Midbrain (tissue), 1 donor: ENCODE measurements at regions not wholly inside any gene's neighbourhood (a gene's known extent, or its start where the extent isn't known, plus 50 kb on each side); places are given as distances from the start of the nearest gene placed in this dataset.
A peak's percentile ranks its signal among the peaks of the same experiment; 100 is the strongest.
"Not testable (repeated sequence)": the region's sequence is repeated elsewhere in the genome, so short reads cannot be mapped to it uniquely, and the experiment has no call there.

Experiments
- DNase-seq: peaks from one replicate; lab custom pipeline; 2025; lab: John Stamatoyannopoulos, UW

DNA sequence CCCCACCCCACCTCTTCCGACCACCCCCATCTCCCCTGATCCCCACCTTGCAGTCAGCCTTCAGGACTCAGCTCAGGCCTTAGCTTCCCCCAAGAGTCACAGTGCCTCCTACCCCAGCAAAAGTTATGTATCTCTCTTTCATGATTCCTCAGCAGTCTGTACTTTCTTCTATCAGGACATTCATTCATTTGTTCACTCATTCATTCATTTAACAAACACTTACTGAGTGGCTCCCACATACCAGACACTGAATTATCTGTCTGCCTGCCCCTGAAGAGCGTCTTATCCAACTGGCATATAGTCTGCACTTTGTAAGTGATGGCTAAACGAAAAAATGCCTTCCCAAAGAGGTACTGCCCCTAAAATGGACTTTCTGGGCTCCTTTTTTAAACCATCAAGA lies 114.4 kb upstream of the SLC35F3 start:
- no peak for DNase-seq

DNA sequence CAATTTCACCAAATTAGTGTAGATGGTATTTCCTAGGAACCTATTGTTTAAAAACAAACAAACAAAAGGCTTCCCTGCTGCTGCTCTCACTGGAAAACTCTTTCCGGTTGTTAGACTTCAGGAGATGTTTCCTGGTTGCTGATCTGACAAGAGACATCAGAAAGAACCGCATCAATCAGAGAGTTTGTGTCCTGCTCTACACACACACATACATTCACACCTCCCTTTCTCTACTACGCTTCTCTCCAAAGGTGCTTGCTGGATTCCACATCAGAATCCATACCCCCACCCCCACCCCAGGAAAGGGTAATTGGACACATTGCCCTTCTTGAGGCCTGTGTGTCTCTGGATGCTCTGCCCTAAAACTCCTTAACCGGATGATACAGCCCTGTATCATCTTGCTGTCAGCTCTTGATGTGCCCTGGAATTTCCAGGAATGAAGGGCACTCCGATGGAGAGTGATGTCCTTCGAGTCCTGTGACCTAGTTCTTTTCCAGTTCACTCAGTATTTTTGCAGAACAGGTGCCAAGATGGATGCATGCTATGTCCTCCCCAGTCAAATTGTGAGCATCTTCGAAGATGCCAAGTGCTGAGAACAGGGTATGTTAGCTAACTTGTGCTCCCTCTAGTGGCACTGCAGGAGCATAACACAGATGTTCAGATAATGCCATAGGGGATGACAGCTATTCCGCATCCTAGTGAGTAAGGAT lies 113.7 kb upstream of the SLC35F3 start:
- DNase-seq: peak; percentile 82

DNA sequence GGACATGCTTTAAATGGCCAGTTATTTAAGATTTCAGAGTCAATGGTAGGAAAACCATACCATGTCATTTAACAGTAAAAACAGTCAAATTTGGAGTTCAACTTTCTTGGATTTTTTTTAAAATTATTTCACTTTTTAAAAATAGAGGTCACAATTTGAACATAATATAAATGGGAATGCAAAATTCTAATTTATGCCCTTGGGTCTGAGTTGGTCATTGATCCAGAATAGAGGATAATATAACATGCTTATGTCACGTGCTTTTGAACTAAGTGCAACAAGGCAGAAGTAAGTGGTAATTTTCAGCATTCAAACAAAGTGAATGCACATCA lies 113.1 kb upstream of the SLC35F3 start:
- no peak for DNase-seq

DNA sequence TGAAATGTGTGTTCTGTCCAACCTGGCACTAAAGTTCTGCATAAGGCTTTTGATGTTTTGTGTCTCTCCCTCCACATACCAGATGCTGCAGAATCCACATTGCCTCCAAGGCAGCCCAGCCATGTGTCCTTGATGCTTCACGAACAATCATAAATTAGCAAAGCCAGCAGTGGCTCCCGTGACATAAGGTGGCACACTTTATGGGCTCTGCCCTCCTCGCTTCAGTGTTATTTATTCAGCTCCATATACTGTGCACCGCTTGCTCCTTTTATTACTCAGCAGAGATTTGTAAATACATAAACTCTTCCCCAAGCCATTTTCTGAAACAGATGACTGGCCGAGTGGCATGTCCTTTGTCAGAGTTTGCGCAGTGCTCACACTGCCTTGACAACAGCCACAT lies 112.8 kb upstream of the SLC35F3 start:
- no peak for DNase-seq

DNA sequence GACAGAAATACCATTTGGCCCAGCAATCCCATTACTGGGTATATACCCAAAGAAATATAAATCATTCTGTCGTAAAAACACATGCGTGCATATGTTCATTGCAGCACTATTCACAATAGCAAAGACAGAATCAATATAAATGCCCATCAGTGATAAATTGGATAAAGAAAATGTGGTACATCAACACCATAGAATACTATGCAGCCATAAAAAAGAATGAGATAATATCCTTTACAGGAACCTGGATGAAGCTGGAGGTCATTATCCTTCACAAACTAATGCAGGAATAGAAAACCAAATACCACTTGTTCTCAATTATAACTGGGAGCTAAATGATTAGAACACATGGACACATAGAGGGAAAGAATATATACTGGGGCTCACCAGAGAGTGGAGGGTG lies 109.6 kb upstream of the SLC35F3 start:
- DNase-seq: no peak

DNA sequence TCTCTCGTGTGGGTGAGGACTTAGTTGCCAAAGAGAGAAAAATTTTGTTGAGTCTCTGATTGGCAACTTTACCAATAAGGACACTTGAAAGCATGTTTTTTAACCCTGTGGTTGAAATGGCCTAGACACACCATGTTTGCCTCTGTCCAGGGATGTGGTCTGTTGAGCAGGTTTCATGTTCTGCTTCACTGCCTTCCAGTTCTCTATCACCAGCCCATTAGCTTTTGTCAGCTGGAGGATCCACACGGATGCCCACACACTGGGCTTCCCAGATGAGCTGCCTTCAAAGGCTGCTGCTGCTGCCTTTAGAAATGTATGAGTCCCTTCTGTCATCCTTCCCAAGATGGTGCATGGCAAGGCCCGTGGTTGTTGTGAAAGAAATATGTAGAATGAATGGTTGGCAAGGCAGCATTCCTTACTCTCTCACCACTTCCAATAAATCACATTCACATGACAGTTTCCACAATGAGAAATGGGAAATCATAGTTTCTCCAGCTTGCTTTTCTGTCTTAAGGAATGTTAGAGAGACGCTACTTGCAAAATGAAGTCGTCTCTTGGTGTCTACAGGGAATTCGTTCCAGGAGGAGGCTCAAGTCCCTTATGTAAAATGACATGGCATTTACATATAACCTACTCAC lies 108.2 kb upstream of the SLC35F3 start:
- DNase-seq: no peak

DNA sequence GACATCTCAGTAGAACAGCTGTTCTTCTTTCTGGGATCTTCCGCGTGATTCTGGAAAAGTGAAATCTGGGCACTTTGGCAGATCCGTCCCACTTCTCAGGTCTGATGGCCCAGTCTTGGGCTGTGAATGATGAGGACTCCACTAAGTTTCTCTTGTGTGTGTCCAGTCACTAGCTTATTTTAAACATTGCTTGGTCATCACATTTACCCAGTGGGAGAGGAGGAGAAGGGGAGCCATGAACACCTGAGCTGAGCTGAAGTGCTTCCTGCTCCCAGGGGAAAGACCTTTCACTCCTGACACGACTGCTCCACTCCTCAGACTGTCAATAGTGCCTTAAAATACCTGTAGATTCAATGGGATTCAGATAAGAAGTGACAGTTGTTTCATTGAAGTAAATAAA lies 101.9 kb upstream of the SLC35F3 start:
- DNase-seq: no peak

DNA sequence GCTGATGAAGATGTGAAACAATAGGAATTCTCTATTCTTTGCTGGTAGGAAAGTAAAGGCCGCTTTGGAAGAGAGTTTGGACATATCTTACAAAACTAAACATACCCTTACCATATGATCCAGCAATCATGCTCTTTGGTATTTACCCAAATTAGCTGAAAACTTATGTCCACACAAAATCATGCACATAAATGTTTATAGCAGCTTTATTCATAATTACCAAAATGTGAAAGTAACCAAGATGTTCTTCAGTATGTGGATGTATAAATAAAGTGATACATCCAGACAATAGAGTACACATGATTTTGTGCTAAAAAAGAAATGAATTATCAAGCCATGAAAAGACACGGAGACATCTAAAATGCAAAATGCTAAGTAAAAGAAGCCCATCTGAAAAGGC lies 98.7 kb upstream of the SLC35F3 start:
- no peak for DNase-seq

DNA sequence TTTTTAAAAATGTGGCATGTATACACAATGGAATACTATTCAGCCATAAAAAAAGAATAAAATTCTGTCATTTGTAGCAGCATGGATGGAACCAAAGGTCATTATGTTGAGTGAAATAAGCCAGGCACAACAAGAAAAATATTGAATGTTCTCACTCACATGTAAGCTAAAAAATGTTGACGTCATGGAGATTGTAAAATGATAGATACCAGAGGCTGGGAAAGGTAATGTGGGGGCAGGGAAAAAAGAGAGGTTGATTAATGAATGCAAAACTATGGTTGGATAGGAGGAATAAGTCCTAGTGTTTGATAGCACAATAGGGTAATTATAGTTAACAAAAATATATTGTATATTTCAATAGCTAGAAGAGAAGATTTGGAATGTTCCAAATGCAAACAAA lies 89.1 kb upstream of the SLC35F3 start:
- DNase-seq: no peak

DNA sequence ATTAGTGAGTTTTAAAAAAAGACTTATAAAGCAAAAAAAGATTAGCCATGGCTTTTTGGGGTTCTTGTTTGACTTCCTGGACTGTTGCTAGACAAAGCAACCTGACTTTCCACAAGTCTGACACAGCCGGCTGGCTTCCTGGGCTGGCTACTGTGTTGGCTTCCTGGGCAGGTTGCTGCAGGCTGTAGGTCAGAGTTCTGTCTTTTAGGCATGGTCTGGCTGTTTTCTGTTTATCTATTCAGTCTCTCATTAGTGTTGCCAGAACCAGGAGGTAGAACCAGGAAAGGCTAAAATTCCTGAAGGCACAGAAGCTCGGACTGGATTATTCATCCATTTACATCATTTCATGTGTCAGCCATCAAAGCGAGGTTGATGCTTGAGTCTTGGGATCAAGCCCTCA lies 88.6 kb upstream of the SLC35F3 start:
- no peak for DNase-seq

DNA sequence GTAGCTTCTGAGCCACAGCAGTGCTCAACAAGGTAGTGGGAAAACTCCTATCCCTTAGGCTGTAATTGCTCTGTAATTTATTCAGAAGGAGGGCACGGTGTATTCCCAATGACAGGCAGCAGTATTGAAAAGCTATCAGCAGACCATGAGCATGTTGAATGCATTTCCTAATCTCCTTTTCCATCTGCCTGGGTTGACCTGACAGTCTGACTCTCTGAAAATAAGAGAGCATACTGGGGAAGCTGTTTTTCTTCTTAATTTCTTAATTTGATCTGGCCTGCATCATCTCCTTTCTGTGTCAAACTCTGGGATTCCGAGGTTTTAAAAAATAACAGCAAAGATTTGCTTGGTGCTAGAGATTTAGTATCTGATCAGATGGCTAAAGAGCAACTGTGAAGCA lies 88.1 kb upstream of the SLC35F3 start:
- DNase-seq: no peak

DNA sequence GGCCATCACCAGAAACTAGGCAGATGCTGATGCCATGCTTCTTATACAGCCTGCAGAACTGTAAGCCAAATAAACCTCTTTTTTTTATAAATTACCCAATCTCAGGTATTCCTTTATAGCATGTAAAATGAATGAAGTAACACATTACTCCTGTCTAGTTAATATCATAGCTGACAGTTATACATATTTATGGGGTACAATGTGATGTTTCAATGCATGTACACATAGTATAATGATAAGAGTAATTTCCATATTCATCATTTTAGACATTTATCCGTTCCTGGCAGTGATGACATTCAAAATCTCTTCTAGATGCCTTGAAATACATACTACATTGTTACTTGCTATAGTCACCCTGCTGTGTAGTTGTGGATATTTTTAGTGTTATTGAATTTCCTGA lies 85.4 kb upstream of the SLC35F3 start:
- DNase-seq: no peak

DNA sequence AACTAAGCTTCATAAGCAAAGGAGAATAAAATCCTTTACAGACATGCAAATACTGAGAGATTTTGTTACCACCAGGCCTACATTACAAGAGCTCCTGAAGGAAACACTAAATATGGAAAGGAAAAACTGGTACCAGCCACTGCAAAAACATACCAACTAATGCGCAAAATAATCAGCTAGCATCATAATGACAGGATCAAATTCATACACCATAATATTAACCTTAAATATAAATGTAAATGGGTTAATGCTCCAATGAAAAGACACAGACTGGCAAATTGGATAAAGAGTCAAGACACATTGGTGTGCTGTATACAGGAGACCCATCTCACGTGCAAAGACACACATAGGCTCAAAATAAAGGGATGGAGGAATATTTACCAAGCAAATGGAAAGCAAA lies 80.3 kb upstream of the SLC35F3 start:
- DNase-seq: not testable (repeated sequence)

DNA sequence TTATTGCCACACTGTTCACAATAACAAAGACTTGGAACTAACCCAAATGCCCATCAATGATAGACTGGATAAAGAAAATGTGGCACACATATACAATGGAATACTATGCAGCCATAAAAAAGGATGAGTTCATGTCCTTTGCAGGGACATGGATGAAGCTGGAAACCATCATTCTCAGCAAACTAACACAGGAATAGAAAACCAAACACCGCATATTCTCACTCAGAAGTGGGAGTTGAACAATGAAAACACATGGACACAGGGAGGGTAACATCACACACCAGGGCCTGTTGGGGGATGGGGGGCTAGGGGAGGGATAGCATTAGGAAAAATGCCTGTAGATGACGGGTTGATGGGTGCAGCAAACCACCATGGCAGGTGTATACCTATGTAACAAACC lies 76.5 kb upstream of the SLC35F3 start:
- DNase-seq: not testable (repeated sequence)

DNA sequence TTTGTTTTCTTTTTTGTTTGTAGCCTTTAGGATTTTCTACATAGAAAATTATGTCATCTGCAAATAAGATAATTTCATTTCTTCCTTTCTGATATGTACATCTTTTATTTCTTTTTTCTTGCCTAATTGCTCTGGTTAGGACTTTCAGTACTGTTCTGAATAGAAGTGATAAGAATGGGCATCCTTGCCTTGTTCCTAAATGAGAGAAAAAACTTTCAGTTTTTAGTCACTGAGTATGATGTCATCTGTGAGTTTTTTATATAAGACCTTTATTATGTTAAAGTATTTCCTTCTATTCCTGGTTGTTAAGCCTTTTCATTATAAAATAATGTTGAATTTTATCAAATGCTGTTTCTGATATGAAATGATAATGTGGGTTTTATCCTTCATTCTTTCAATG lies 76.0 kb upstream of the SLC35F3 start:
- no peak for DNase-seq

DNA sequence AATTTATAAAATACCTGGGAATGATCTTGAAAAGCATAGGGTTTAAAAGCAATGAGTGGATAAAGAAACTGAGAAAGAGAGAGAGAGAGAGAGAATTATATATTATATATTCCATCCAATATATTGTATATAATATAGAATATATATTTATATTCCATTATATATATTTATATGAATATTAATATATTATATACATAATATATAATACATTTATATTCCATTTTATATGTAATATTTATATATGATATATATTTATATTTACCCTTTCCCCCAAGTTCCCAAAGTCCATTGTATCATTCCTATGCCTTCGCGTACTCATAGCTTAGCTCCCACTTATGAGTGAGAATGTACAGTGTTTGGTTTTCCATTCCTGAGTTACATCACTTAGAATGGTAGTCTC lies 69.9 kb upstream of the SLC35F3 start:
- no peak for DNase-seq

DNA sequence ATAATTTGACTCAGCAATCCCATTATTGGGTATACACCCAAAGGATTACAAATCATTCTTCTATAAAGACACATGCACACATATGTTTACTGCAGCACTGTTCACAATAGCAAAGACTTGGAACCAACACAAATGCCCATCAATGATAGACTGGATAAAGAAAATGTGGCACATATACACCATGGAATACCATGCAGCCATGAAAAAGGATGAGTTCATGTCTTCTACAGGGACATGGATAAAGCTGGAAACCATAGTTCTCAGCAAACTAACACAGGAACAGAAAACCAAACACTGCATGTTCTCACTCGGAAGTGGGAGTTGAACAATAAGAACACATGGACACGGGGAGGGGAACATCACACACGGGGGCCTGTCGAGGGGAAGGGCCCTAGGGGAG lies 66.3 kb upstream of the SLC35F3 start:
- not testable (repeated sequence) for DNase-seq

DNA sequence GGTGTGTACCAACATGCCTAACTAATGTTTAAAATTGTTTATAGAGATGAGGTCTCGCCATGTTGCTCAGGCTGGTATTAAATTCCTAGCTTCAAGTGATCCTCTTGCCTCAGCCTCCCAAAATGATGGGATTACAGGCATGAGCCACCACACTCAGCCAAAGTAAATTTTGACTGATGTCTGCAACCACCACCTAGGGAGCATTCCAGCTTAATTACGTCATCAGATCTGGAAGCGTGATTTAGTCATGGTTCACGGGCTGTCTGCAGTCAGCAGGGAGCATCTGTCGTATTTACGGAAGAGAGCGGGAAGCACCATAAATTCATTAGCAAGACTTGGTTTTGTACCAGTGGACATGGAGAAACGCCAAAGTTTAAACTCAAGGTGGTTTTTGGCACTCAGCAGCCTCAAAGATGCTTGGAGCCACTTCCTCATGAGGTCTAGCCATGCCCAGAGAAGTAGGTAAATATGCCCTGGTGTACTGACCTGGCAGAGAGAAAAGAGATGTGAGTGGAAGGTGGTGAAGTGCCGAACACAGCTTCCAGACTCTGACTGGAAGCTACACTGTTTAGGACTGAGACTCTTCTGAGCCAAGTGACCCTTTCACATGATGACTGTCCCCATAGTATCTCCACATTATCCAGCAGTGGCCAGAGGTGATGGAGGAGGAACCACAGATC lies 60.8 kb upstream of the SLC35F3 start:
- DNase-seq: no peak

DNA sequence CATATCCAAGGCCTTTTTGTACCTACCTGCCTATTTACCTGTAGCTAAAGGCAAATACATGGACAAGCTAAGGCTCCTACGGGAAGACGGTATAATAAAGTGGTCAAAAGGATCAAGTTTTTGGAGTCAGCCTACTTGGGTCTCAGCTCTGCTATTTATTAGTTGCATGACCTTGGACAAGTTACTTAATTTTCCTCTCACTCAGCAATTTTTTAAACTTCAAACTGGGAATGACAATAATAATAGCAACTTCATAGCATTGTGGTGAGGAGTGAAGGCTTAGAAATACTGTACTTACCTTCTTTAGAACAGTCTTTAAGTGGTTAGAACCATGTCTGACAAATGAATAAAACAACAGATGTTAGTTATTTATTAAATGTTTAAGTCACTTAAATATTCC lies 60.2 kb upstream of the SLC35F3 start:
- no peak for DNase-seq

DNA sequence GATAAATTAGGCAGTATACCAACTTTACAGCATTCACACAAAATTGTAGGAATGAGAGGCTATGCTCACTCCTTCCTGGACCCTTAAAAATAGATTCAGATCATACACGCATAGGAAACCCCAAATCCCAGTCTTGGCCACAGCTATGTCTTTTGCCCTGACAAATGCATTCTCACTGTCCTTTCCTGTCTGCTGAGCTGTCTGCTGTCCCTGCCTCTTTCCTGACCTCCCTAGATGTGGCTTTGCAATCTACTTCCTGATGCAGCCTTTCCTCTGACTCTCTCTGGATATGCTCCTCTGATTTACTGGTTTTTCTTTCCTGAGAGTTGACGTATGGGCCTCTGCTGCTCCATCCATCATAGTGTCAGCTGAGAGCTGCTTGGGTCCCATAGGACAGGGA lies 59.8 kb upstream of the SLC35F3 start:
- DNase-seq: no peak
